GM12874 (cell line): ENCODE measurements at regions not wholly inside any gene's neighbourhood (a gene's known extent, or its start where the extent isn't known, plus 50 kb on each side); places are given as distances from the start of the nearest gene placed in this dataset.

ENCODE experiments used
- CTCF ChIP-seq: IDR thresholded peaks from 2 replicates; pipeline ENCODE4 v1.5.1; 2011; ENCODE audit warnings: low read depth, mild to moderate bottlenecking, control low read depth, low read length, moderate library complexity; ENCODE audit not compliant: insufficient read depth

- TF ChIP-seq CTCF: no peak
Measured at GRCh38 chr2:37730037-37730818, 58.8 kb upstream of the CDC42EP3 start.

GRCh38 chr2:37733251-37733650 lies 61.8 kb upstream of the CDC42EP3 start:
- no peak for TF ChIP-seq CTCF

GRCh38 chr2:37737507-37737906 lies 66.1 kb upstream of the CDC42EP3 start:
- no peak for TF ChIP-seq CTCF

GRCh38 chr2:37738266-37738885 lies 66.9 kb upstream of the CDC42EP3 start:
- TF ChIP-seq CTCF: no peak

- no peak for TF ChIP-seq CTCF
Measured at GRCh38 chr2:37739153-37739552, 67.7 kb upstream of the CDC42EP3 start.

- TF ChIP-seq CTCF: no peak
Measured at GRCh38 chr2:37740164-37740739, 68.8 kb upstream of the CDC42EP3 start.

GRCh38 chr2:37742286-37742685 lies 70.8 kb upstream of the CDC42EP3 start:
- TF ChIP-seq CTCF: no peak
